ENCODE measurements at regions not wholly inside any gene's neighbourhood (a gene's known extent, or its start where the extent isn't known, plus 50 kb on each side); places are given as distances from the start of the nearest gene placed in this dataset.

DNA sequence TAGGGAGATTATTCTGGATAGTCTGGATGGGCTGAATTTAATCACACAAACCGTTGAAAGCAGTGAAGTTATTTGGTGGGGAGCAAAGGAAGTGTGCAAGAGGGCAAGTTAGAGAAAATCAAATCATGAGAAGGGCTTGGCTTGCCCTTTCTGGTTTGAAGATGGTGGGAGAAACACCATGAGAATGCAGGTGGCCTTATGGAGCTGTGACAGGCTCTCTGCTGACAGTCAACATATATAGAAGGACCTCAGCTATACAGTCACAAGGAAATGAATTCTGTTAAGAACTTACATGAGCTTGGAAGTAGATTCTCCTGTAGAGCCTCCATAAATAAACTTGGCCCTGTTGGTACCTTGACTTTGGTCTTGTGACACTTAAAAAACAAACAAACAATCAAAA is 72.3 kb downstream of the GMNC start:
- no peak overlapping the region for H3K4me3 Mint-ChIP-seq
- no peaks in the 10 kb centered on the region for H3K27me3 Mint-ChIP-seq (ENCODE audit: low read depth)
- ChIA-PET POLR2A (no interaction called here), CTCF (no interaction called here)
- ATAC-seq (no peak), DNase-seq (ENCODE audit: low spot score) (no peak)
- H3K27ac Mint-ChIP-seq = no peak overlapping the region
- H3K4me1 Mint-ChIP-seq = no peaks in the 10 kb centered on the region
- H3K9me3 Mint-ChIP-seq = no peaks in the 10 kb centered on the region
- TF ChIP-seq ZNF317 (CRISPR knock-in tag; IDR thresholded peaks at IDR 0.05; ENCODE audit: borderline replicate concordance, low read depth) (no peak), OVOL2 (CRISPR knock-in tag; IDR thresholded peaks at IDR 0.05; ENCODE audit: borderline replicate concordance) (no peak), ZNF232 (CRISPR knock-in tag; IDR thresholded peaks at IDR 0.05) (no peak), CBFB (CRISPR knock-in tag; IDR thresholded peaks at IDR 0.05; ENCODE audit: low read depth) (no peak), NFE2L1 (CRISPR knock-in tag; IDR thresholded peaks at IDR 0.05) (no peak), SP1 (CRISPR knock-in tag; conservative IDR thresholded peaks at IDR 0.05) (no peak)
- TF ChIP-seq, protein P1, sequence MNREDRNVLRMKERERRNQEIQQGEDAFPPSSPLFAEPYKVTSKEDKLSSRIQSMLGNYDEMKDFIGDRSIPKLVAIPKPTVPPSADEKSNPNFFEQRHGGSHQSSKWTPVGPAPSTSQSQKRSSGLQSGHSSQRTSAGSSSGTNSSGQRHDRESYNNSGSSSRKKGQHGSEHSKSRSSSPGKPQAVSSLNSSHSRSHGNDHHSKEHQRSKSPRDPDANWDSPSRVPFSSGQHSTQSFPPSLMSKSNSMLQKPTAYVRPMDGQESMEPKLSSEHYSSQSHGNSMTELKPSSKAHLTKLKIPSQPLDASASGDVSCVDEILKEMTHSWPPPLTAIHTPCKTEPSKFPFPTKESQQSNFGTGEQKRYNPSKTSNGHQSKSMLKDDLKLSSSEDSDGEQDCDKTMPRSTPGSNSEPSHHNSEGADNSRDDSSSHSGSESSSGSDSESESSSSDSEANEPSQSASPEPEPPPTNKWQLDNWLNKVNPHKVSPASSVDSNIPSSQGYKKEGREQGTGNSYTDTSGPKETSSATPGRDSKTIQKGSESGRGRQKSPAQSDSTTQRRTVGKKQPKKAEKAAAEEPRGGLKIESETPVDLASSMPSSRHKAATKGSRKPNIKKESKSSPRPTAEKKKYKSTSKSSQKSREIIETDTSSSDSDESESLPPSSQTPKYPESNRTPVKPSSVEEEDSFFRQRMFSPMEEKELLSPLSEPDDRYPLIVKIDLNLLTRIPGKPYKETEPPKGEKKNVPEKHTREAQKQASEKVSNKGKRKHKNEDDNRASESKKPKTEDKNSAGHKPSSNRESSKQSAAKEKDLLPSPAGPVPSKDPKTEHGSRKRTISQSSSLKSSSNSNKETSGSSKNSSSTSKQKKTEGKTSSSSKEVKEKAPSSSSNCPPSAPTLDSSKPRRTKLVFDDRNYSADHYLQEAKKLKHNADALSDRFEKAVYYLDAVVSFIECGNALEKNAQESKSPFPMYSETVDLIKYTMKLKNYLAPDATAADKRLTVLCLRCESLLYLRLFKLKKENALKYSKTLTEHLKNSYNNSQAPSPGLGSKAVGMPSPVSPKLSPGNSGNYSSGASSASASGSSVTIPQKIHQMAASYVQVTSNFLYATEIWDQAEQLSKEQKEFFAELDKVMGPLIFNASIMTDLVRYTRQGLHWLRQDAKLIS (CRISPR knock-in tag; IDR thresholded peaks at IDR 0.05; ENCODE audit: borderline replicate concordance) = no peak
- H3K36me3 Mint-ChIP-seq = no peaks in the 10 kb centered on the region

DNA sequence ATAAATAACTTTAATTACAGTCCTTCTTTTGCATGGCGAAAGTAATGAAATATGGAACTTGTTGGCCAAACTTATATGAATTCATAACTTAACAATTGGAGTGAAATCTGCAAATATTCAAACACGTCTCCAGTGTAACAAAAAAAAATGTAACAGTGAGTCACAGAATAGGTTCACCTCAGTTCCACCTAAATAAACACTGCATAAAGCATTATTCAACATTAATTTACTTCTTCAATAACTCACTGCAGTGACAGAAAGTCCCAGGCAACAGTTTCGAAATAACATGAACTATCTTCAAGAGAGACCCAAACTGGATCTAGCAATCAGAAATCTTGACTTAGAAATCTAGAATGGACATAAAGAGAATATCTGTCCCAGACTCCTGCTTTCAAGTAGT is 75.6 kb downstream of the GMNC start:
- ChIA-PET POLR2A (no interaction called here), CTCF (no interaction called here)
- H3K4me3 Mint-ChIP-seq = no peak overlapping the region
- ATAC-seq (no peak), DNase-seq (ENCODE audit: low spot score) (no peak)
- no peaks in the 10 kb centered on the region for H3K27me3 Mint-ChIP-seq (ENCODE audit: low read depth)
- no peaks in the 10 kb centered on the region for H3K9me3 Mint-ChIP-seq
- H3K4me1 Mint-ChIP-seq = no peaks in the 10 kb centered on the region
- H3K36me3 Mint-ChIP-seq = no peaks in the 10 kb centered on the region
- TF ChIP-seq RORB (CRISPR knock-in tag; IDR thresholded peaks at IDR 0.05) (no peak), NFYB (CRISPR knock-in tag; conservative IDR thresholded peaks at IDR 0.05; ENCODE audit: low read depth) (no peak), TEAD1 (CRISPR knock-in tag; IDR thresholded peaks at IDR 0.05) (no peak), TP53 (CRISPR knock-in tag; IDR thresholded peaks at IDR 0.05) (no peak), TEAD4 (CRISPR knock-in tag; IDR thresholded peaks at IDR 0.05) (no peak), ZNF317 (CRISPR knock-in tag; IDR thresholded peaks at IDR 0.05; ENCODE audit: borderline replicate concordance, low read depth) (no peak), ZNF121 (CRISPR knock-in tag; IDR thresholded peaks at IDR 0.05) (no peak), GABPB1 (CRISPR knock-in tag; IDR thresholded peaks at IDR 0.05) (no peak), NR2C2 (CRISPR knock-in tag; IDR thresholded peaks at IDR 0.05) (no peak), FOXK1 (CRISPR knock-in tag; IDR thresholded peaks at IDR 0.05) (no peak), ZNF396 (CRISPR knock-in tag; IDR thresholded peaks at IDR 0.05; ENCODE audit: borderline replicate concordance) (no peak), MYBL2 (CRISPR knock-in tag; IDR thresholded peaks at IDR 0.05) (no peak), ZNF671 (CRISPR knock-in tag; IDR thresholded peaks at IDR 0.05) (no peak)
- TF ChIP-seq, protein P2, sequence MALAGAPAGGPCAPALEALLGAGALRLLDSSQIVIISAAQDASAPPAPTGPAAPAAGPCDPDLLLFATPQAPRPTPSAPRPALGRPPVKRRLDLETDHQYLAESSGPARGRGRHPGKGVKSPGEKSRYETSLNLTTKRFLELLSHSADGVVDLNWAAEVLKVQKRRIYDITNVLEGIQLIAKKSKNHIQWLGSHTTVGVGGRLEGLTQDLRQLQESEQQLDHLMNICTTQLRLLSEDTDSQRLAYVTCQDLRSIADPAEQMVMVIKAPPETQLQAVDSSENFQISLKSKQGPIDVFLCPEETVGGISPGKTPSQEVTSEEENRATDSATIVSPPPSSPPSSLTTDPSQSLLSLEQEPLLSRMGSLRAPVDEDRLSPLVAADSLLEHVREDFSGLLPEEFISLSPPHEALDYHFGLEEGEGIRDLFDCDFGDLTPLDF (CRISPR knock-in tag; IDR thresholded peaks at IDR 0.05) = no peak
- TF ChIP-seq, protein P3, sequence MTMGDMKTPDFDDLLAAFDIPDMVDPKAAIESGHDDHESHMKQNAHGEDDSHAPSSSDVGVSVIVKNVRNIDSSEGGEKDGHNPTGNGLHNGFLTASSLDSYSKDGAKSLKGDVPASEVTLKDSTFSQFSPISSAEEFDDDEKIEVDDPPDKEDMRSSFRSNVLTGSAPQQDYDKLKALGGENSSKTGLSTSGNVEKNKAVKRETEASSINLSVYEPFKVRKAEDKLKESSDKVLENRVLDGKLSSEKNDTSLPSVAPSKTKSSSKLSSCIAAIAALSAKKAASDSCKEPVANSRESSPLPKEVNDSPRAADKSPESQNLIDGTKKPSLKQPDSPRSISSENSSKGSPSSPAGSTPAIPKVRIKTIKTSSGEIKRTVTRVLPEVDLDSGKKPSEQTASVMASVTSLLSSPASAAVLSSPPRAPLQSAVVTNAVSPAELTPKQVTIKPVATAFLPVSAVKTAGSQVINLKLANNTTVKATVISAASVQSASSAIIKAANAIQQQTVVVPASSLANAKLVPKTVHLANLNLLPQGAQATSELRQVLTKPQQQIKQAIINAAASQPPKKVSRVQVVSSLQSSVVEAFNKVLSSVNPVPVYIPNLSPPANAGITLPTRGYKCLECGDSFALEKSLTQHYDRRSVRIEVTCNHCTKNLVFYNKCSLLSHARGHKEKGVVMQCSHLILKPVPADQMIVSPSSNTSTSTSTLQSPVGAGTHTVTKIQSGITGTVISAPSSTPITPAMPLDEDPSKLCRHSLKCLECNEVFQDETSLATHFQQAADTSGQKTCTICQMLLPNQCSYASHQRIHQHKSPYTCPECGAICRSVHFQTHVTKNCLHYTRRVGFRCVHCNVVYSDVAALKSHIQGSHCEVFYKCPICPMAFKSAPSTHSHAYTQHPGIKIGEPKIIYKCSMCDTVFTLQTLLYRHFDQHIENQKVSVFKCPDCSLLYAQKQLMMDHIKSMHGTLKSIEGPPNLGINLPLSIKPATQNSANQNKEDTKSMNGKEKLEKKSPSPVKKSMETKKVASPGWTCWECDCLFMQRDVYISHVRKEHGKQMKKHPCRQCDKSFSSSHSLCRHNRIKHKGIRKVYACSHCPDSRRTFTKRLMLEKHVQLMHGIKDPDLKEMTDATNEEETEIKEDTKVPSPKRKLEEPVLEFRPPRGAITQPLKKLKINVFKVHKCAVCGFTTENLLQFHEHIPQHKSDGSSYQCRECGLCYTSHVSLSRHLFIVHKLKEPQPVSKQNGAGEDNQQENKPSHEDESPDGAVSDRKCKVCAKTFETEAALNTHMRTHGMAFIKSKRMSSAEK (CRISPR knock-in tag; IDR thresholded peaks at IDR 0.05; ENCODE audit: borderline replicate concordance) = no peak
- TF ChIP-seq, protein P4, sequence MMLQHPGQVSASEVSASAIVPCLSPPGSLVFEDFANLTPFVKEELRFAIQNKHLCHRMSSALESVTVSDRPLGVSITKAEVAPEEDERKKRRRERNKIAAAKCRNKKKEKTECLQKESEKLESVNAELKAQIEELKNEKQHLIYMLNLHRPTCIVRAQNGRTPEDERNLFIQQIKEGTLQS (CRISPR knock-in tag; conservative IDR thresholded peaks at IDR 0.05) = no peak
- TF ChIP-seq, protein P5, sequence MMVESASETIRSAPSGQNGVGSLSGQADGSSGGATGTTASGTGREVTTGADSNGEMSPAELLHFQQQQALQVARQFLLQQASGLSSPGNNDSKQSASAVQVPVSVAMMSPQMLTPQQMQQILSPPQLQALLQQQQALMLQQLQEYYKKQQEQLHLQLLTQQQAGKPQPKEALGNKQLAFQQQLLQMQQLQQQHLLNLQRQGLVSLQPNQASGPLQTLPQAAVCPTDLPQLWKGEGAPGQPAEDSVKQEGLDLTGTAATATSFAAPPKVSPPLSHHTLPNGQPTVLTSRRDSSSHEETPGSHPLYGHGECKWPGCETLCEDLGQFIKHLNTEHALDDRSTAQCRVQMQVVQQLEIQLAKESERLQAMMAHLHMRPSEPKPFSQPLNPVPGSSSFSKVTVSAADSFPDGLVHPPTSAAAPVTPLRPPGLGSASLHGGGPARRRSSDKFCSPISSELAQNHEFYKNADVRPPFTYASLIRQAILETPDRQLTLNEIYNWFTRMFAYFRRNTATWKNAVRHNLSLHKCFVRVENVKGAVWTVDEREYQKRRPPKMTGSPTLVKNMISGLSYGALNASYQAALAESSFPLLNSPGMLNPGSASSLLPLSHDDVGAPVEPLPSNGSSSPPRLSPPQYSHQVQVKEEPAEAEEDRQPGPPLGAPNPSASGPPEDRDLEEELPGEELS (CRISPR knock-in tag; IDR thresholded peaks at IDR 0.05) = no peak
- TF ChIP-seq, protein P6, sequence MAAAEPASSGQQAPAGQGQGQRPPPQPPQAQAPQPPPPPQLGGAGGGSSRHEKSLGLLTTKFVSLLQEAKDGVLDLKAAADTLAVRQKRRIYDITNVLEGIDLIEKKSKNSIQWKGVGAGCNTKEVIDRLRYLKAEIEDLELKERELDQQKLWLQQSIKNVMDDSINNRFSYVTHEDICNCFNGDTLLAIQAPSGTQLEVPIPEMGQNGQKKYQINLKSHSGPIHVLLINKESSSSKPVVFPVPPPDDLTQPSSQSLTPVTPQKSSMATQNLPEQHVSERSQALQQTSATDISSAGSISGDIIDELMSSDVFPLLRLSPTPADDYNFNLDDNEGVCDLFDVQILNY (CRISPR knock-in tag; IDR thresholded peaks at IDR 0.05) = no peak
- H3K27ac Mint-ChIP-seq = no peak overlapping the region

Data from WTC11 (cell line).